Kidney glomerular epithelial cell (primary cell): ENCODE measurements at regions not wholly inside any gene's neighbourhood (a gene's known extent, or its start where the extent isn't known, plus 50 kb on each side); places are given as distances from the start of the nearest gene placed in this dataset.

Experiments
- DNase-seq: peaks from one replicate; lab custom pipeline; 2025; lab: John Stamatoyannopoulos, UW

GRCh38 chr16:63617047-63617989 lies 1504.5 kb downstream of the CDH11 start:
- DNase-seq: no peak

DNA sequence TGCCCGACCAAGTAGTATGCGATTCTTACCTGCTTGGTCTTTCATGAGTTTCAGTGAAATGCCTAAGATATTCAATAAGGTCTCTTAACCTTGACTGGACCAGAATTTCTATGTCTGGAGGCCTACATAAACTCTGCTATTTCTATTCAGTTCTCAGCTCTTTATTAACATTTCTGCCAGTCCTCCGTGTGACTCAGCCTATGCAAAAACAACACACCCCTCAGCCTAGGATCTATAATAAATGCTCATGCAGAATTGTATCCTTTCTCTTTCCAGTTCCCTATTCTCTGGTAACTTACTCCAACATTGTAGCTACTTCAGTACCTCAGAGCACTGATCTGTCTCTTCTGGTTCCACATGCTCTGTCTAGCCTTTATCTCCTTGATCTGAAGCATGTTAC lies 1507.4 kb downstream of the CDH11 start:
- no peak for DNase-seq

DNA sequence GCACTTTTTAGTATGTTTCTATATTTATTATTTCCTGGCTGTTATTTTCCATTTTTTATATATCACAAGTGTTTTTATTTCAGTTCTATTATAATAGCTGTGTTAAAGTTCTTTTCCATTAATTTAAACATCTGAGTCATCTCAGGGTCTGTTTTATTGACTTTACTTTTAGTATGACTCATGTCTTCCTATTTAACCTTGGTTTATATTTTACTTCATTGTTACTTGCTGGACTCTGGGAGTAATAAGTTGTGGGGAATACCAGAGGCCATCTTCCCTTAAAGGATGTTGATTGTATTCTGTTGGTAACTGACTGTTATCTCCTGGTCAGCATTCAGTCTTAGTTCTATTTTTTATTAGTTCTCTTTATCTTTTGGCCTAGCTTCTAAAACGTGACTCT lies 1508.2 kb downstream of the CDH11 start:
- DNase-seq: peak; percentile 61

- DNase-seq: no peak
These were observed 1509.2 kb downstream of the CDH11 start for GRCh38 chr16:63612462-63613227.

DNA sequence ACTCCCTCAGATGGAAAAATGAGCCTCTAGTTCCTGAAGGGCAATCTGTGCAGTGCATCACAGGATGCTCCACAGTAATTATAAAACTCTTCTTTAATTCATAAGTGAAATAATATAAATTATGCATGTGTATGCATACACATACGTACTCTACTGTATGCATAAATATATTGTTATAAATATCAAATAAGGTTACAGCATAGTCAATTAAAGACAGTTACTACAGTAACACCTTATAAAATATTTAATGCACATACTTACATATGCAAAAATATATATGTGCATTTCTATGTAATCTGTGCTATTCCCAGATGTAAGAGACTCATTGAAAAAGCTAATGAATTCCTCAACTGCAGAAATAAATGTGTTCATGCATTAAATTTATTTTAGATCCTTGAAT lies 1515.1 kb downstream of the CDH11 start:
- no peak for DNase-seq

- no peak for DNase-seq
These were observed 1519.5 kb downstream of the CDH11 start for GRCh38 chr16:63602206-63602927.

- DNase-seq: no peak
These were observed 1525.1 kb downstream of the CDH11 start for GRCh38 chr16:63596716-63597115.

GRCh38 chr16:63592852-63593251 lies 1529.0 kb downstream of the CDH11 start:
- DNase-seq: no peak

DNA sequence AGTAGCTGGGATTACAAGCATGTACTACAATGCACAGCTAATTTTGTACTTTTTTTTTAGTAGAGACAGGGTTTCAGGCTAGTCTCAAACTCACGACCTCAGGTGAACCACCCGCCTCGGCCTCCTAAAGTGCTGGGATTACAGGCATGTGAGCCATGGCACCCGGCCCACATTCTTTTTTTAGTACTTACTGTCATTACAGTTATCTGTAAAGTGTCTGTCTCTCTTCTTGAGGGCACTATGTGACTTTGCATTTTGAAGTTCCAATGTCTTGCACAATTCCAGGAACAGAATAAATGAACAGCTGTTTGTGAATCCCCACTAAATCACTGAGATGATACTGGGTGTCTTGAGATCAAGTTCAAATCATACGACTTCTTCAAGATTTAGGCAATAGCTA lies 1540.3 kb downstream of the CDH11 start:
- no peak for DNase-seq

DNA sequence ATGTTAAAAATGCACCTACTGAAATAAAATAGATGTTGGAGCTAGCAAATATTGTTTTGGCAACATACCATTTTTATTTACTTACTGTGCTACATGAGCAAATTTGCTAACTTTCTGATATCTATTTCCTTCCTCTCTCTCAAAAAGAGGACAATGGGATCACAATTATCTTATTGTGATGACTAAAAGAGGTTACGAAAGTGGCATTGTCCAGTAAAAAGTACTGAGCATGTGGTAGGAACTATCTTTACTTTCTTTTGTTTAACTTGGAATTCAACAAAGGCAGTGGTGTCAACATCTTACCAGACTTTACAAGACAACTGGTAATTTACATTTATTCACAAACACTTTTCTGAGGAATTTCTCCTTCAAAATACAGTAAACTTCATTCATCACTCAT lies 1542.6 kb upstream of the CDH8 start:
- no peak for DNase-seq

GRCh38 chr16:63577891-63578290 lies 1541.7 kb upstream of the CDH8 start:
- no peak for DNase-seq

DNA sequence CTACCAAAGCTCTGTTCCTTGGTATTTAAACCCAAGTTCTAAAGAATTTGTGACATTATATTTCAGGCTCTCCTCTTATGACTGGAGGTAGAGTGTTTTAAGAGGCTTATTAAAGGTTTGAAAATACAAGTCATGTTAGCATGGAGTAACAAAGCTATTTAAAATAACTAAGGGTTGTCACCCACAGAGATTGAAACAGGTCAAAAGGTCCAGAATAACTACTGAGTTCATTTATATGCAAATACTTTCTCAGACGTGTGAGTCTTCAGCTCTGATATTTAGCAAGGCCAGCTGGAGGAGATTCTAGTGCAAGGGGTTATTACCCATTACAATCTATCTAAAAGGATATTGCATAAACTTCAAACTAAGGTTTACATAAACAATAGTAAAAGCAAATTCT lies 1538.8 kb upstream of the CDH8 start:
- no peak for DNase-seq

DNA sequence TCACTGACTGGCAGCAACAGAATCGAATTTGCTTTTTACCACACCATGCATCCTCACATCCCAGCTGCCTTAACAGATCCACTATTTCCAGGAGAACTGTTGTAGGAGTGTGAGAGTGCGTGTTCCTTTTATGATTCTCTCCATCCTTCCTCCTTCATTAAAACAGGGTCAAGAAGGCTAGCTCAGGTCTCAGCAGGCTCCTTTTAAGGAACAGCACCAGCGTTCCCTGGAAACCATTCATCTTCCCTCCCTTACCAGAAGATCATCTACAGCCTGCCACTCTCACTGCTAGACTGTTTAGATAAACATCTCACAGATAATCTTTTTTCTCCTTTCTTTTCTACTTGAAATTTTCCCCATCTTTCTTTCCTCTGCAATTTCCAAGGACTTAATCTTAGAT lies 1531.9 kb upstream of the CDH8 start:
- no peak for DNase-seq

DNA sequence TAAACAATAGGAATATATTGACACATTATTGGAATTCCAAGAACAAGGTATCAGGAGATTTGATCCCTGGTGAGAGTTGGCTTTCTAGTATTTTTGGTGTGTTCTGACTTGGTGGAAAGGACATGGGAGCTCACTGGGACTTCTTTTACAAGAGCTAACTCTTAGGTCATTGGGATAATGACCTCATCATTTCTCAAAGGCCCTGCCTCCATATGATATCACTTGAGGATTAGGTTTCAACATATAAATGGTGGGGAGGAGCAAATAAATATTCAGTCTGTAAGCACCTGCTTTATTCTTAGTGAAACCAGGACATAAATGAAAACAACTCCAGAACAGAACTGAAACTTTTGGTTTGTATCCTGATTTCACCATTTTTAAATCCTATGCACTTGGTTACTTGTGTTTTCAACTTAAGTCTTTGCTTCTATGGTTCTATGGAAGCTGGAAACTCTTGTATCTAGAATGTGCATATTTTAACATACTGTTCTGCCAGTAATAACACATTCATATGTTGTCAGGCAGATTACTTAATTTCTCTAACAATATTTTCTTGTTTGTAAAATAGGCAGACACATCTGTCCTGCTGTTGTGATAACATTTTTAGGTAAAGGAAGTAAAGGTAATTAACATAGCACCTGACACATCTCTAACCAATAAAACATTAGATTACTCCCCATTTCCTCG lies 1527.7 kb upstream of the CDH8 start:
- DNase-seq: no peak

GRCh38 chr16:63553980-63554379 lies 1517.7 kb upstream of the CDH8 start:
- DNase-seq: no peak

- no peak for DNase-seq
These were observed 1503.0 kb upstream of the CDH8 start for GRCh38 chr16:63539276-63539675.

- no peak for DNase-seq
These were observed 1494.7 kb upstream of the CDH8 start for GRCh38 chr16:63530974-63531373.

DNA sequence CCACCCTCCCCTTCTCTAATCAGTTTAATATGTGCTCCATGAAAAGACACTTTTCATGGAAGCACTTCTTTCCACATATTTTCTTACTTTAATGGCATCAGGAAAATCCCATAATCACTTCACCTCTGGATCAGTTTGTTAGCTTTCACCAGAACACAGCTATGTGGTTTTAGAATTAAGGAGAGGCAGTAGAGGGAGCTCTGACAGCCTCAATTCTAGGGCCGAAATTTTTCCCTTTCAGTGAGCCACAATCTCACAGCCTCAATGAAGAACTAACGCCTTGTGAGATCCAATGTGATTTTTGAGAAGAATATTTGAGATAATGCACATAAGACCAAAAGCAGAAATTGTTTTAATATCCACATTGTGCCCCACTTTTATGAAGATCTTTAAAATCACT lies 1494.0 kb upstream of the CDH8 start:
- DNase-seq: no peak

DNA sequence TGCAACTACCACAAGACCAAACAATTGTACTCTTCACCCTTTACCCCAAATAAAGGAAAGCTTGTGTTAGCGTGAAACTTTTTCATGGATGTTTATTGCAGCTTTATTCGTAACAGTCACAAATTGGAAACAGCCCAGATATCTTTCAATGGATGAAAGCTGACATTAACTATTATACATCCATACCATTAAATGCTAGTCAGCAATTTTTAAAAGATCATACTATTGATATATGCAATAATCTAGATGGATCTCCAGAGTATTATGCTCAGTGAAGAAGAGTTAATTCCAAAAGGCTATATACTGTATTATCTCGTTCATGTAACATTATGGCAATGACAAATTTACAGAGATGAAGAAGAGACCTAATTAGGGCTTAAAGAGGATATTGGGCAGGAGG lies 1491.2 kb upstream of the CDH8 start:
- no peak for DNase-seq

DNA sequence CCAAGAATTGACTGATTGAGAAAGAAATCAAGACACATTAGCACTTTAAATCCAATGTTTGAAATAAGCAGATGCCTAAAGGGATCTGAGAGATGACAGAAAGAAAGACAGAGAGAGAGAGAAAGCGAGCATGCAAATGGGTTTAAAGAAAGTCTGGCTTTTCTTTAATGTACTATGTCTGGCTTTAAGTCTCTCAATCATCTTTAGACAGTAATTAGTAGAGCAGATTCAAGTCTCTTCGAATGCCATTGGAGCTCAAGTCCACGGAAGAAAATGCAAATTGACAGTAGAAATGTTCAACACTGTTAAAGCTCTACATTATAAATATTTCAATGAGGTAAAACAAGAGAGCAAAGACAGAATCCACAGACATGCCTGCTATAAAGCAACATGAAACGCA lies 1480.2 kb upstream of the CDH8 start:
- DNase-seq: no peak

GRCh38 chr16:63512910-63513309 lies 1476.7 kb upstream of the CDH8 start:
- DNase-seq: no peak

DNA sequence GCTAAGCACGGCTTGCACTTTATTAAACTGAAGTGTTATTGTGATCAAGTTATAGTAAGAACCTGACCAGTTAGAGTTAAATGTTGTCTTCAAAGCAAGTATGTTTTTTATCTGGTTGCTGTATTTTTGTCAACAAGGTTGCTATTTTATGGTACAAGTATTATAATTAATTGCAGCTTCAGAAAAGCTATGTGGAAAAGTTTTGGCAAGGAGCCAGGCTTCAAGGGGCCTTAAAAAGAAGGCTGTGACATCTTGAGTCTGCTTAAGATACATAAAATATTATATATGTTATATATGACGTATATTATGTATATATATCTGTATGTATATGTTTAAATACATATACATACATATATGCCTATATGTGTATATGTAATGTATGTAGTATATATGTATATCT lies 1461.2 kb upstream of the CDH8 start:
- DNase-seq: no peak
